Mammary epithelial cell (primary cell): ENCODE measurements at regions not wholly inside any gene's neighbourhood (a gene's known extent, or its start where the extent isn't known, plus 50 kb on each side); places are given as distances from the start of the nearest gene placed in this dataset.

Source experiments
- EZH2 ChIP-seq: IDR thresholded peaks from 2 replicates; pipeline ENCODE4 v1.6.1; 2012; ENCODE audit warnings: low read length, inconsistent platforms, borderline replicate concordance
- TF ChIP-seq, protein P1 (sequence below), 2 donors: IDR thresholded peaks in 1 of 2; conservative IDR thresholded peaks in 1 of 2; 2 replicates each; pipeline ENCODE4 v1.5.1; 2011 to 2012; ENCODE audit warnings: inconsistent platforms in 2 of 2, low read length in 2 of 2, mild to moderate bottlenecking in 2 of 2, control low read depth in 1 of 2, low read depth in 1 of 2; ENCODE audit not compliant: insufficient read depth in 1 of 2; ENCODE audit errors: extremely low read depth in 1 of 2

DNA sequence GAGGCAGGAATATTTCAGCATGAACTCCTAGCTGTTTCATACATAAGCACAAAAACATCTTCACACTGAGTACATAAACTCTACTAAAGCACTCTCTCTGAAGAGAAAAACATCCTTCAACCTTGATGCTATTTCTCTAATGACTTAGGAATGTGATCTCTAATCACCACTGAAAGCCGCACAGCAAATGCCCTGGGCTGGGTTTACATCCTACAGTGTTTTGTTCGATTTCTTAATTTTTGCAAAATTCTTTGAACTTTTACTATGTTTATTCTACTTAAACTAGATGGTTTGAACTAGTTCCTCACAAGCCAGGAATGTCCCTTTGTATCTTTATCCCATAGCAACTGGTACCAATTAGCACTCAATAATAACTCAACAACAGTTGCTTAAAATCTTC is 130.9 kb upstream of the ABI3BP start:
- TF ChIP-seq, protein P1, sequence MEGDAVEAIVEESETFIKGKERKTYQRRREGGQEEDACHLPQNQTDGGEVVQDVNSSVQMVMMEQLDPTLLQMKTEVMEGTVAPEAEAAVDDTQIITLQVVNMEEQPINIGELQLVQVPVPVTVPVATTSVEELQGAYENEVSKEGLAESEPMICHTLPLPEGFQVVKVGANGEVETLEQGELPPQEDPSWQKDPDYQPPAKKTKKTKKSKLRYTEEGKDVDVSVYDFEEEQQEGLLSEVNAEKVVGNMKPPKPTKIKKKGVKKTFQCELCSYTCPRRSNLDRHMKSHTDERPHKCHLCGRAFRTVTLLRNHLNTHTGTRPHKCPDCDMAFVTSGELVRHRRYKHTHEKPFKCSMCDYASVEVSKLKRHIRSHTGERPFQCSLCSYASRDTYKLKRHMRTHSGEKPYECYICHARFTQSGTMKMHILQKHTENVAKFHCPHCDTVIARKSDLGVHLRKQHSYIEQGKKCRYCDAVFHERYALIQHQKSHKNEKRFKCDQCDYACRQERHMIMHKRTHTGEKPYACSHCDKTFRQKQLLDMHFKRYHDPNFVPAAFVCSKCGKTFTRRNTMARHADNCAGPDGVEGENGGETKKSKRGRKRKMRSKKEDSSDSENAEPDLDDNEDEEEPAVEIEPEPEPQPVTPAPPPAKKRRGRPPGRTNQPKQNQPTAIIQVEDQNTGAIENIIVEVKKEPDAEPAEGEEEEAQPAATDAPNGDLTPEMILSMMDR (conservative IDR thresholded peaks at IDR 0.05 in 1 of 2, IDR thresholded peaks at IDR 0.05 in 1 of 2; ENCODE audit: extremely low read depth in 1 of 2, insufficient read depth in 1 of 2, low read depth in 1 of 2, low read length in 2 of 2): no peak
- TF ChIP-seq EZH2: no peak
